Endothelial cell (in vitro differentiated cells): ENCODE measurements at regions not wholly inside any gene's neighbourhood (a gene's known extent, or its start where the extent isn't known, plus 50 kb on each side); places are given as distances from the start of the nearest gene placed in this dataset.
"Not testable (repeated sequence)": the region's sequence is repeated elsewhere in the genome, so short reads cannot be mapped to it uniquely, and the experiment has no call there.

Experiments used
- DNase-seq: peaks from one replicate; pipeline ENCODE4 v3.0.0; 2021; ENCODE audit warnings: low spot score
- H3K27ac Mint-ChIP-seq: one replicate; pipeline ENCODE4 v1.8.0; 2021; ENCODE audit warnings: mixed read lengths, inconsistent platforms; ENCODE audit not compliant: unreplicated experiment
- H3K27me3 Mint-ChIP-seq: one replicate; pipeline ENCODE4 v1.8.0; 2021; ENCODE audit warnings: mild to moderate bottlenecking, moderate library complexity, mixed read lengths, inconsistent platforms; ENCODE audit not compliant: unreplicated experiment
- H3K36me3 Mint-ChIP-seq: one replicate; pipeline ENCODE4 v1.8.0; 2021; ENCODE audit warnings: mild to moderate bottlenecking, low read depth, mixed read lengths, inconsistent platforms; ENCODE audit not compliant: unreplicated experiment
- H3K4me1 Mint-ChIP-seq: one replicate; pipeline ENCODE4 v1.8.0; 2021; ENCODE audit warnings: mild to moderate bottlenecking, mixed read lengths, inconsistent platforms; ENCODE audit not compliant: unreplicated experiment
- H3K4me3 Mint-ChIP-seq: one replicate; pipeline ENCODE4 v1.8.0; 2021; ENCODE audit warnings: mild to moderate bottlenecking, mixed read lengths, inconsistent platforms; ENCODE audit not compliant: unreplicated experiment
- H3K9me3 Mint-ChIP-seq: one replicate; pipeline ENCODE4 v1.8.0; 2021; ENCODE audit warnings: mixed read lengths, inconsistent platforms; ENCODE audit not compliant: unreplicated experiment
- CTCF ChIP-seq: fragments of 200-600 bp; sonication (generic); IDR thresholded peaks from one replicate; pipeline ENCODE4 v1.5.0; 2021; ENCODE audit warnings: antibody characterized with exemption; ENCODE audit not compliant: unreplicated experiment

GRCh38 chr13:63446329-63446728 is 2030.7 kb upstream of the PCDH20 start:
- no peak overlapping the region for H3K4me3 Mint-ChIP-seq
- no peaks in the 10 kb centered on the region for H3K4me1 Mint-ChIP-seq
- no peaks in the 10 kb centered on the region for H3K36me3 Mint-ChIP-seq
- H3K27ac Mint-ChIP-seq = no peak overlapping the region
- TF ChIP-seq CTCF = no peak
- no peaks in the 10 kb centered on the region for H3K9me3 Mint-ChIP-seq
- DNase-seq = no peak
- H3K27me3 Mint-ChIP-seq = no peaks in the 10 kb centered on the region

GRCh38 chr13:63444225-63444624 is 2028.6 kb upstream of the PCDH20 start:
- H3K27ac Mint-ChIP-seq, H3K27me3 Mint-ChIP-seq, H3K9me3 Mint-ChIP-seq, H3K4me1 Mint-ChIP-seq, H3K36me3 Mint-ChIP-seq, DNase-seq, H3K4me3 Mint-ChIP-seq: not testable (repeated sequence)

- Mint-ChIP-seq H3K4me1 (peaks cover 10% of the 10 kb centered on the region), H3K4me3 (no peak overlapping the region), H3K9me3 (no peaks in the 10 kb centered on the region), H3K36me3 (no peaks in the 10 kb centered on the region), H3K27me3 (peaks cover 2% of the 10 kb centered on the region), H3K27ac (no peak overlapping the region)
- no peak for DNase-seq
- no peak for TF ChIP-seq CTCF
Observed at GRCh38 chr13:63438951-63439350, 2023.3 kb upstream of the PCDH20 start.

GRCh38 chr13:63436325-63436668 is 2020.6 kb upstream of the PCDH20 start:
- H3K4me1 Mint-ChIP-seq = peaks cover 10% of the 10 kb centered on the region
- H3K27me3 Mint-ChIP-seq = peaks cover 2% of the 10 kb centered on the region
- H3K9me3 Mint-ChIP-seq = no peaks in the 10 kb centered on the region
- no peak overlapping the region for H3K4me3 Mint-ChIP-seq
- DNase-seq = no peak
- no peak for TF ChIP-seq CTCF
- no peak overlapping the region for H3K27ac Mint-ChIP-seq
- no peaks in the 10 kb centered on the region for H3K36me3 Mint-ChIP-seq

- H3K36me3 Mint-ChIP-seq = no peaks in the 10 kb centered on the region
Observed at GRCh38 chr13:63435667-63436324, 2020.1 kb upstream of the PCDH20 start.

More at GRCh38 chr13:63435667-63436324, 2020.1 kb upstream of the PCDH20 start:
- peaks cover 10% of the 10 kb centered on the region for H3K4me1 Mint-ChIP-seq
- H3K27me3 Mint-ChIP-seq = peaks cover 2% of the 10 kb centered on the region
- no peak for DNase-seq
- no peaks in the 10 kb centered on the region for H3K9me3 Mint-ChIP-seq
- no peak overlapping the region for H3K27ac Mint-ChIP-seq
- TF ChIP-seq CTCF = no peak
- no peak overlapping the region for H3K4me3 Mint-ChIP-seq
